Fibroblast of mammary gland (primary cell): ENCODE measurements at regions not wholly inside any gene's neighbourhood (a gene's known extent, or its start where the extent isn't known, plus 50 kb on each side); places are given as distances from the start of the nearest gene placed in this dataset.

ENCODE experiments used
- DNase-seq: peaks from one replicate; pipeline ENCODE4 v3.0.0-alpha.2; 2010; ENCODE audit warnings: low read depth
- H3K4me3 ChIP-seq: 2 replicates; pipeline ENCODE4 v1.5.1; 2011; ENCODE audit warnings: low read depth, mild to moderate bottlenecking, low read length, moderate library complexity; ENCODE audit not compliant: control insufficient read depth
- TF ChIP-seq, protein P1 (sequence below): conservative IDR thresholded peaks from 2 replicates; pipeline ENCODE4 v1.5.1; 2011; ENCODE audit warnings: low read depth, low read length, inconsistent platforms; ENCODE audit not compliant: control insufficient read depth, insufficient read depth

GRCh38 chr3:28901018-28901417, 379.9 kb upstream of the RBMS3 start:
- H3K4me3 ChIP-seq = no peak overlapping the region
- TF ChIP-seq, protein P1, sequence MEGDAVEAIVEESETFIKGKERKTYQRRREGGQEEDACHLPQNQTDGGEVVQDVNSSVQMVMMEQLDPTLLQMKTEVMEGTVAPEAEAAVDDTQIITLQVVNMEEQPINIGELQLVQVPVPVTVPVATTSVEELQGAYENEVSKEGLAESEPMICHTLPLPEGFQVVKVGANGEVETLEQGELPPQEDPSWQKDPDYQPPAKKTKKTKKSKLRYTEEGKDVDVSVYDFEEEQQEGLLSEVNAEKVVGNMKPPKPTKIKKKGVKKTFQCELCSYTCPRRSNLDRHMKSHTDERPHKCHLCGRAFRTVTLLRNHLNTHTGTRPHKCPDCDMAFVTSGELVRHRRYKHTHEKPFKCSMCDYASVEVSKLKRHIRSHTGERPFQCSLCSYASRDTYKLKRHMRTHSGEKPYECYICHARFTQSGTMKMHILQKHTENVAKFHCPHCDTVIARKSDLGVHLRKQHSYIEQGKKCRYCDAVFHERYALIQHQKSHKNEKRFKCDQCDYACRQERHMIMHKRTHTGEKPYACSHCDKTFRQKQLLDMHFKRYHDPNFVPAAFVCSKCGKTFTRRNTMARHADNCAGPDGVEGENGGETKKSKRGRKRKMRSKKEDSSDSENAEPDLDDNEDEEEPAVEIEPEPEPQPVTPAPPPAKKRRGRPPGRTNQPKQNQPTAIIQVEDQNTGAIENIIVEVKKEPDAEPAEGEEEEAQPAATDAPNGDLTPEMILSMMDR = no peak
- DNase-seq = peak; percentile 47

DNA sequence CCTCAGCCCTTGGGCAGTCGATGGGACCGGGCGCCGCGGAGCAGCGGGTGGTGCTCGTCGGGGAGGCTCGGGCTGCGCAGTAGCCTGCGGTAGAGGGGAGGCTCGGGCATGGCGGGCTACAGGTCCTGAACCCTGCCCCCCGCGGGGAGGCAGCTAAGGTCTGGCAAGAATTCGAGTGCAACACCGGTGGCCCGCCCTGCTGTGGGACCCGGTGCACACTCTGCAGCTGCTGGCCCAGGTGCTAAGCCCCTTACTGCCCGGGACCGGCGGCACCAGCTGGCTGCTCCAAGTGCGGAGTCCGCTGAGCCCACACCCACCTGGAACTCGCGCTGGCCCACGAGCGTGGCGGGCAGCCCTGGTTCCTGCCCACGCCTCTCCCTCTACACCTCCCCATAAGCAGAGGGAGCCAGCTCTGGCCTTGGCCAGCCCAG, 377.7 kb upstream of the RBMS3 start:
- no peak for DNase-seq
- TF ChIP-seq, protein P1 = no peak
- H3K4me3 ChIP-seq = no peak overlapping the region

DNA sequence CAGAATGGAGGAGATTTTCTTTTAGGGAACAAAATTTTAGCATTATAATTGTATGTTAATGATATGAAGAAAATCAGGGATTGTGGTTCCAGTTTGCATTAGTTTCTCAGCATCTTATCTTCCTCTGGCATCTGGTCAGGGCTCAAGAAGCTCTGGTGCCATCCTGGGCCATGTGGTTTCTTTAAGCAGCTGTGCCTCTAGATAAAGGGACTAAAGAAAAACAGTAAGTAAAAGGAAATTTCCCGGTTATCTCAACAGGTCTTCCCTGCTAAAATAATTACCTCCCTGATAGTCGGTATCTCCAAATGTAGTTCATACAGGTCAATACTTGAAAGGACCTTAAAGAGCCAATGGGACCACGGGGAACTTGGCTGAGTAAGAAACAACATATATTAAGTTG, 375.1 kb upstream of the RBMS3 start:
- TF ChIP-seq, protein P1 = no peak
- no peak for DNase-seq
- H3K4me3 ChIP-seq = no peak overlapping the region

DNA sequence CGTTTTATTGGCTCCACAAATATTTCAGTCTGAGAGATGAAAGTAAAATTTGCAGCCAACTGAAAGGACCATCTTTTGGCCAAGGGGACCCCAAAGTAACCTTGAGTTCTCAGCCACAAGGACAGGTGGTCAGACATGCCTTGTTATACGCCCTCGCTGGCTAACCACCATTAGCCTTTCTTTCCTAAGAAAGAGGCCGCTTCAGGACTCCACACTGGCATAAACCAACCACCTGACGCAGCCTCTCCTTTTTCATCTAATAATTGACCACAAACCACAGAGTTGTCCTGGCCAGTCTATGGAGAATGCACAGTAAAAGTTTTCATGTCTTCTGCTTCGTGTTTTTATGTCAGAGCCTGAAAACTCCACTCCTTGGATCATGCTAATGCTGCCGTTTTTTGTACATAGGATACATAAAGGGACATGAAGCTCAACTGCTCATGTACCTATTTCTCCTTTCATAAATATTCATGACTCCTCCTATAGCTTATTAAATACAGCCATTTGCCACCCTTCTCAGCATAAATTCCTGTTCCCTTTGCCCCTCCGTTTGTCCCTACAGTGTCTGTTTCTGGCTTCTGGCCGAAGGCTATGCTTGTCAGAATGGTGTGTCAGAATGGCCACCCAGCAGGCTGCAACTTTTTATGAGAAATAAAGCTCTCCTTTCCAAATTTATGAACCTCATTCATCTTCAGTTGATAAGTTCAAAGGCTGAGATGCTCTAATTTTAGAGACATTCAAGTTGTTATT, 374.1 kb upstream of the RBMS3 start:
- DNase-seq = no peak
- TF ChIP-seq, protein P1 = no peak
- H3K4me3 ChIP-seq = no peak overlapping the region

DNA sequence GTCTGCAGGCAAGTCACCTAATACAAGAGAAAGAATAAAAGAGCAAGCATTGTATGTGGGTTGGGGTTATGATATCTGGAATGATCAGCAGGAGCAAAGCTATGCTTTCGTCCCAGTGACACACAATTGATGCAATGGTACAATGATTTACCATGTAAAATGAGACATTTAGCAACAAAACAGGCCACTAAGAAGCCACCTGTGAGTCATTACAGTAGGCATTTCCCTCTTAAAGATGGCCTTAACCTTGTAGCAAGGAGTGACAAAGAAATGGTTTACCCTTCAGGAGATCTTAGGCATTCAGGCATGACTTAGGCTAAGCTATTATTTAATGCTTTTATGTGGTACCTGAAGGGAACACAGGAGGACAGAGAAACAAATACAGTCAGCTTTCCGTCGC, 373.3 kb upstream of the RBMS3 start:
- no peak overlapping the region for H3K4me3 ChIP-seq
- no peak for DNase-seq
- TF ChIP-seq, protein P1 = no peak

DNA sequence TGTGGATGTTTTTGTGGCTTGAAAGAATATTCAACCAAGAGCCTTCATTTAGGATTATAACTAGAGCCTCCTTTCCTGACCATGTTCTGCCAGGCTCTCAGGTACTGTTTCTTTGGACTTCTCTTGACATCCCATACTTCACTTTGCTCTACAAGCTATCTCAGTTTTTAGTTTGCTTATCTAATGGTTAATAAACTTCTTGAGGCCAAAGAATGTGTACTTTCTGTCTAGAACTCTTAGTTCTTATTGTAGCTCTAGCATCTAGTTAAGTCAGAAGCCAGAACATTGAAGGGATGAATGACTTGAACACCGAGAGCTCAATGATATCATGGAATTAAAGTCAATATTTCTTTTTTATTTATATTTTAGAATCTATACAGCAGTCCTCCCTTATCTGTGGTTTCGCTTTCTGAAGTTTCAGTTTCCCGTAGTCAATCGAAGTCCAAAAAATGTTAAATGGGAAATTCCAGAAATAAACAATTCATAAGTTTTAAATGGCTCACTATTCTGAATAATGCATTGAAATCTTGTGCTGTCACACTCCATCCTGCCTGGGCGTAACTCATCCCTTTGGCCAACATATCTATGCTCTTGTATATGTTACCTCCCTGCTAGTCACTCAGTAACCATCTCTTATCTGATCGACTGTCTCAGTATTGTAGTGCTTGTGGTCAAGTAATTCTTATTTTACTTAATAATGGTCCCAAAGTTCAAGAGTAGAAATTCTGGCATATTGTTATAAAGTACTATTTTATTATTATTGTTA, 368.6 kb upstream of the RBMS3 start:
- no peak overlapping the region for H3K4me3 ChIP-seq
- TF ChIP-seq, protein P1 = no peak
- no peak for DNase-seq
